Skin epidermis (tissue), 12 donors: ENCODE measurements at regions not wholly inside any gene's neighbourhood (a gene's known extent, or its start where the extent isn't known, plus 50 kb on each side); places are given as distances from the start of the nearest gene placed in this dataset.

Experiments
- H3K27ac ChIP-seq, 21 experiments: fragments of 200-600 bp; sonication (generic) in 11 of 21; one replicate each; pipeline ENCODE4 v1.5.0; 2020; ENCODE audit warnings: mild to moderate bottlenecking in 3 of 21, inconsistent platforms in 2 of 21, moderate library complexity in 2 of 21
- H3K4me3 ChIP-seq, 7 experiments: fragments of 200-600 bp; sonication (generic) in 2 of 7; one replicate each; pipeline ENCODE4 v1.5.0; 2020; ENCODE audit warnings: inconsistent platforms in 2 of 7, mild to moderate bottlenecking in 2 of 7, moderate library complexity in 1 of 7

- Histone ChIP-seq H3K4me3 (no peak overlapping the region), H3K27ac (no peak overlapping the region)
Measured at GRCh38 chr18:60935041-60935910, 398.0 kb upstream of the CDH20 start.

- no peak overlapping the region for H3K4me3 ChIP-seq
- H3K27ac ChIP-seq = no peak overlapping the region
Measured at GRCh38 chr18:60936101-60936500, 397.1 kb upstream of the CDH20 start.

GRCh38 chr18:60943297-60943696 is 389.9 kb upstream of the CDH20 start:
- Histone ChIP-seq H3K27ac (no peak overlapping the region), H3K4me3 (no peak overlapping the region)

GRCh38 chr18:60950634-60951033 is 382.6 kb upstream of the CDH20 start:
- Histone ChIP-seq H3K27ac (no peak overlapping the region), H3K4me3 (no peak overlapping the region)

GRCh38 chr18:60951091-60951490 is 382.1 kb upstream of the CDH20 start:
- Histone ChIP-seq H3K4me3 (no peak overlapping the region), H3K27ac (no peak overlapping the region)

- Histone ChIP-seq H3K27ac (no peak overlapping the region), H3K4me3 (no peak overlapping the region)
Measured at GRCh38 chr18:60962625-60963024, 370.6 kb upstream of the CDH20 start.

GRCh38 chr18:60965856-60966255 is 367.4 kb upstream of the CDH20 start:
- H3K27ac ChIP-seq = no peak overlapping the region
- H3K4me3 ChIP-seq = no peak overlapping the region

GRCh38 chr18:60966876-60967275 is 366.4 kb upstream of the CDH20 start:
- H3K27ac ChIP-seq = no peak overlapping the region
- H3K4me3 ChIP-seq = no peak overlapping the region

GRCh38 chr18:60975420-60975819 is 357.8 kb upstream of the CDH20 start:
- no peak overlapping the region for H3K4me3 ChIP-seq
- H3K27ac ChIP-seq = no peak overlapping the region

GRCh38 chr18:60976976-60977375 is 356.3 kb upstream of the CDH20 start:
- H3K27ac ChIP-seq = no peak overlapping the region
- no peak overlapping the region for H3K4me3 ChIP-seq

- H3K4me3 ChIP-seq = no peak overlapping the region
- no peak overlapping the region for H3K27ac ChIP-seq
Measured at GRCh38 chr18:60978338-60978737, 354.9 kb upstream of the CDH20 start.

- Histone ChIP-seq H3K4me3 (no peak overlapping the region), H3K27ac (no peak overlapping the region)
Measured at GRCh38 chr18:60980422-60981005, 352.7 kb upstream of the CDH20 start.

- no peak overlapping the region for H3K27ac ChIP-seq
- H3K4me3 ChIP-seq = no peak overlapping the region
Measured at GRCh38 chr18:60981682-60982328, 351.4 kb upstream of the CDH20 start.

- Histone ChIP-seq H3K4me3 (no peak overlapping the region), H3K27ac (no peak overlapping the region)
Measured at GRCh38 chr18:60982329-60982695, 350.9 kb upstream of the CDH20 start.

GRCh38 chr18:60982928-60983327 is 350.3 kb upstream of the CDH20 start:
- Histone ChIP-seq H3K4me3 (no peak overlapping the region), H3K27ac (no peak overlapping the region)

GRCh38 chr18:60984510-60984909 is 348.7 kb upstream of the CDH20 start:
- H3K27ac ChIP-seq = no peak overlapping the region

GRCh38 chr18:60987963-60988362 is 345.3 kb upstream of the CDH20 start:
- H3K4me3 ChIP-seq = no peak overlapping the region
- H3K27ac ChIP-seq = no peak overlapping the region

More at GRCh38 chr18:60984510-60984909, 348.7 kb upstream of the CDH20 start:
- H3K4me3 ChIP-seq = no peak overlapping the region

GRCh38 chr18:60996326-60996725 is 336.9 kb upstream of the CDH20 start:
- H3K4me3 ChIP-seq = no peak overlapping the region
- H3K27ac ChIP-seq = no peak overlapping the region

- Histone ChIP-seq H3K4me3 (no peak overlapping the region), H3K27ac (no peak overlapping the region)
Measured at GRCh38 chr18:60996822-60997221, 336.4 kb upstream of the CDH20 start.

GRCh38 chr18:61001138-61001537 is 332.1 kb upstream of the CDH20 start:
- Histone ChIP-seq H3K4me3 (no peak overlapping the region), H3K27ac (no peak overlapping the region)

GRCh38 chr18:61006687-61007224 is 326.5 kb upstream of the CDH20 start:
- Histone ChIP-seq H3K4me3 (no peak overlapping the region), H3K27ac (no peak overlapping the region)
